T-helper 17 cell (primary cell): ENCODE measurements at regions not wholly inside any gene's neighbourhood (a gene's known extent, or its start where the extent isn't known, plus 50 kb on each side); places are given as distances from the start of the nearest gene placed in this dataset.
"Not testable (repeated sequence)": the region's sequence is repeated elsewhere in the genome, so short reads cannot be mapped to it uniquely, and the experiment has no call there.

ENCODE experiments used
- ATAC-seq: fragments of 150-1000 bp; cut with Tn5 transposase; 2 replicates; pipeline ENCODE4 v1.10.0; 2021; ENCODE audit warnings: mild to moderate bottlenecking, moderate library complexity
- DNase-seq, 3 donors: peaks; one replicate each; pipeline versions ENCODE4 v3.0.0 to v3.0.0-alpha.2; 2020 to 2021
- H3K9me3 ChIP-seq: one replicate; pipeline ENCODE4 v1.7.0; 2013; ENCODE audit warnings: low read length, mild to moderate bottlenecking; ENCODE audit not compliant: control insufficient read depth, poor library complexity, severe bottlenecking
- H3K27ac Mint-ChIP-seq: one replicate; pipeline ENCODE4 v1.8.0; 2022; ENCODE audit warnings: mild to moderate bottlenecking, moderate library complexity, mixed read lengths
- H3K27me3 Mint-ChIP-seq: one replicate; pipeline ENCODE4 v1.8.0; 2022; ENCODE audit warnings: mixed read lengths
- H3K36me3 Mint-ChIP-seq: one replicate; pipeline ENCODE4 v1.8.0; 2022; ENCODE audit warnings: low read depth, mixed read lengths
- H3K4me1 Mint-ChIP-seq: one replicate; pipeline ENCODE4 v1.8.0; 2022; ENCODE audit warnings: mild to moderate bottlenecking, mixed read lengths
- H3K4me3 Mint-ChIP-seq: one replicate; pipeline ENCODE4 v1.8.0; 2022; ENCODE audit warnings: mild to moderate bottlenecking, moderate library complexity, mixed read lengths

DNA sequence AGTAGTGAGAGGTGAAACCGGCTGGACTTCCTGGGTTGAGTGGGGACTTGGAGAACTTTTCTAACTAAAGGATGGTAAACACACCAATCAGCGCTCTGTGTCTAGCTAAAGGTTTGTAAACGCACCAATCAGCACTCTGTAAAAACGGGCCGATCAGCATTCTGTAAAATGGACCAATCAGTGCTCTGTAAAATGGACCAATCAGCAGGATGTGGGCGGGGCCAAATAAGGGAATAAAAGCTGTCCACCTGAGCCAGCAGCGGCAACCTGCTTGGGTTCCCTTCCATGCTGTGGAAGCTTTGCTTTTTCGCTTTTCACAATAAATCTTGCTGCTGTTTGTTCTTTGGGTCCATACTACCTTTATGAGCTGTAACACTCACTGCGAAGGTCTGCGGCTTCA is 621.2 kb downstream of the JRKL start:
- not testable (repeated sequence) for H3K27ac Mint-ChIP-seq, H3K9me3 ChIP-seq, H3K27me3 Mint-ChIP-seq, H3K4me3 Mint-ChIP-seq, ATAC-seq, H3K4me1 Mint-ChIP-seq, H3K36me3 Mint-ChIP-seq, DNase-seq

GRCh38 chr11:97015327-97015726 is 625.5 kb downstream of the JRKL start:
- DNase-seq (no peak), ATAC-seq (no peak)
- no peaks in the 10 kb centered on the region for H3K9me3 ChIP-seq
- no peaks in the 10 kb centered on the region for H3K4me1 Mint-ChIP-seq
- H3K27ac Mint-ChIP-seq = no peak overlapping the region
- H3K36me3 Mint-ChIP-seq = no peaks in the 10 kb centered on the region
- H3K27me3 Mint-ChIP-seq = no peaks in the 10 kb centered on the region
- no peak overlapping the region for H3K4me3 Mint-ChIP-seq

DNA sequence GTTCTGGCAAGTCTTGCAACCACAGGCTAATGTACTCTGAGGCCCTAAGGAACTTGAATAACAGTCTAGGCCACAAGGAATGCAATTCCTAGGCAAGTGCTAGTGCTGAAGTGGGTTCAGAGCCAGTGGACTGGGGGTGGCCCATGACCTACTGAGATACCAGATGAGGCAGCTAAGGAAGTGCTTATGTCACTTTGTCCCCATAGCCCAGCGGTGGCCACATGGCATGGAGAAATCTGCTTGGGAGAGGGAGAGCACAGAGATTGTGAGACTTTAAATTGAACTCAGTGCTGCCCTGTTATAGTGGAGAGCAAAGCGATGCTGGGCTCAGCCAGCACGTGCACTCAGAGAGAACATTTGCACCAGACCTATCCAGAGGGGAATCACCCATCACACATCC is 629.5 kb downstream of the JRKL start:
- no peak for ATAC-seq

DNA sequence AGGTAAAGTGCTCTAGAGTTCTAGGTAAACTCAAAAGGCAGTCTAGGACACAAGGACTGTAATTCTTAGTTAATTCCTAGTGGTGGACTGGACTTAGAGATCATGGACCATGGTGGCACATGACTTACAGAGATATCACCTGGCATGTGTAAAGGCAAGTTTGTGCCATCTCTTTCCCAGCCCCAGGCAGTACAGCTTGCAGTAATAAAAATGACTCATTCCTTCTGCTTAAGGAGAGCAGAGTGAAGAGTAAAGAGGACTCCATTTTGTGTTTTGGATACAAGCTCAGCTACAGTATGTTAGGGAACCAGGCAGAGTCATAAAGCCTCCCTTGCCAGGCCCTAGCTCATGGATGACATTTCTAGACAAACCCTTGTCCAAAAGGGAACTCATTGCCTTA is 629.9 kb downstream of the JRKL start:
- ATAC-seq (no peak), DNase-seq (no peak)
- H3K36me3 Mint-ChIP-seq = no peaks in the 10 kb centered on the region
- no peak overlapping the region for H3K4me3 Mint-ChIP-seq
- H3K27me3 Mint-ChIP-seq = no peaks in the 10 kb centered on the region
- H3K4me1 Mint-ChIP-seq = no peaks in the 10 kb centered on the region
- H3K27ac Mint-ChIP-seq = no peak overlapping the region
- no peaks in the 10 kb centered on the region for H3K9me3 ChIP-seq

More for the DNA sequence above, 629.5 kb downstream of the JRKL start:
- Mint-ChIP-seq H3K27me3 (no peaks in the 10 kb centered on the region), H3K27ac (no peak overlapping the region), H3K4me3 (no peak overlapping the region), H3K36me3 (no peaks in the 10 kb centered on the region), H3K4me1 (no peaks in the 10 kb centered on the region)
- no peaks in the 10 kb centered on the region for H3K9me3 ChIP-seq
- no peak for DNase-seq

- DNase-seq = no peak
- ATAC-seq = no peak
- no peaks in the 10 kb centered on the region for H3K4me1 Mint-ChIP-seq
- H3K9me3 ChIP-seq = no peaks in the 10 kb centered on the region
- H3K4me3 Mint-ChIP-seq = no peak overlapping the region
- H3K27ac Mint-ChIP-seq = no peak overlapping the region
- no peaks in the 10 kb centered on the region for H3K36me3 Mint-ChIP-seq
- H3K27me3 Mint-ChIP-seq = no peaks in the 10 kb centered on the region
Observed at GRCh38 chr11:97022955-97023354, 633.1 kb downstream of the JRKL start.

- H3K27me3 Mint-ChIP-seq = no peaks in the 10 kb centered on the region
- H3K4me1 Mint-ChIP-seq = no peaks in the 10 kb centered on the region
- no peak overlapping the region for H3K4me3 Mint-ChIP-seq
- H3K27ac Mint-ChIP-seq = no peak overlapping the region
- no peaks in the 10 kb centered on the region for H3K36me3 Mint-ChIP-seq
- ATAC-seq (no peak), DNase-seq (no peak)
- no peaks in the 10 kb centered on the region for H3K9me3 ChIP-seq
Observed at GRCh38 chr11:97028836-97029406, 639.1 kb downstream of the JRKL start.

GRCh38 chr11:97033178-97033577 is 643.4 kb downstream of the JRKL start:
- Mint-ChIP-seq H3K36me3 (no peaks in the 10 kb centered on the region), H3K4me3 (no peak overlapping the region), H3K27ac (no peak overlapping the region), H3K27me3 (no peaks in the 10 kb centered on the region), H3K4me1 (no peaks in the 10 kb centered on the region)
- no peaks in the 10 kb centered on the region for H3K9me3 ChIP-seq
- DNase-seq = no peak
- ATAC-seq = no peak

DNA sequence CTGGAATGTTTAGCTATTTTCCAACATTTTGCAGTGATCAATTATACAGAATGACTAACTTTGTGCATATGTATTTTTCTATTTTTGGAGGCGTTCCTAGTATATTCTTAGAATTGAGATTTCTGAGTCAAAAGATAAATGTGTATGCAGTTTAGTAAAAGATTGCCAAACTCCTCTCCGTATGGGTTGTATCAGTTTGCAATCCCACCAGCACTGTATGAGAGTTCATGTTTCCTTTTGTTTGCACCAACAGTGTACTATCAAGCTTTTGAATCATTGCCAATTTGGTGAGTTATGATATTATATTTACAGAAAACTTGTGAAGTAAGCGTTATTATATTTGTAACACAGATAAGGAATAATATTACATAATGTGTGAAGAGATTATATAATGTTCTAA is 658.7 kb downstream of the JRKL start:
- H3K4me3 Mint-ChIP-seq = no peak overlapping the region
- no peak for ATAC-seq
- no peaks in the 10 kb centered on the region for H3K27me3 Mint-ChIP-seq
- no peak for DNase-seq
- no peaks in the 10 kb centered on the region for H3K36me3 Mint-ChIP-seq
- H3K27ac Mint-ChIP-seq = no peak overlapping the region
- no peaks in the 10 kb centered on the region for H3K4me1 Mint-ChIP-seq
- no peaks in the 10 kb centered on the region for H3K9me3 ChIP-seq

GRCh38 chr11:97060184-97060583 is 670.4 kb downstream of the JRKL start:
- H3K9me3 ChIP-seq = peaks cover 4% of the 10 kb centered on the region
- Mint-ChIP-seq H3K27ac (no peak overlapping the region), H3K4me3 (no peak overlapping the region), H3K36me3 (no peaks in the 10 kb centered on the region), H3K4me1 (no peaks in the 10 kb centered on the region), H3K27me3 (no peaks in the 10 kb centered on the region)
- ATAC-seq (no peak), DNase-seq (no peak)

DNA sequence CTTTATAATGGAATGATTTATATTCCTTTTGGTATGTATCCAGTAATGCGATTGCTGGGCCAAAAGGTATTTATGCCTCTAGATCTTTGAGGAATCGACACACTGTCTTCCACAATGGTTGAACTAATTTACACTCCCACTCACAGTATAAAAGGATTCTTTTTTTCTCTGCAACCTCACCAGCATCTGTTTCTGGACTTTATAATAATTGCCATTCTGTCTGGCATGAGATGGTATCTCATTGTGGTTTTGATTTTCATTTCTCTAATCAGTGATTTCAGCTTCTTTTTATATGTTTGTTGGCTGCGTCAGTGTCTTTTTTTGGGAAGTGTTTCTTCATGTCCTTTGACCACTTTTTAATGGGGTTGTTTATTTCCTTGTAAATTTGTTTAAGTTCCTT is 679.3 kb downstream of the JRKL start:
- Mint-ChIP-seq H3K4me3 (no peak overlapping the region), H3K4me1 (no peaks in the 10 kb centered on the region), H3K27ac (no peak overlapping the region), H3K36me3 (no peaks in the 10 kb centered on the region), H3K27me3 (no peaks in the 10 kb centered on the region)
- DNase-seq (no peak), ATAC-seq (no peak)
- H3K9me3 ChIP-seq = peaks cover 2% of the 10 kb centered on the region

DNA sequence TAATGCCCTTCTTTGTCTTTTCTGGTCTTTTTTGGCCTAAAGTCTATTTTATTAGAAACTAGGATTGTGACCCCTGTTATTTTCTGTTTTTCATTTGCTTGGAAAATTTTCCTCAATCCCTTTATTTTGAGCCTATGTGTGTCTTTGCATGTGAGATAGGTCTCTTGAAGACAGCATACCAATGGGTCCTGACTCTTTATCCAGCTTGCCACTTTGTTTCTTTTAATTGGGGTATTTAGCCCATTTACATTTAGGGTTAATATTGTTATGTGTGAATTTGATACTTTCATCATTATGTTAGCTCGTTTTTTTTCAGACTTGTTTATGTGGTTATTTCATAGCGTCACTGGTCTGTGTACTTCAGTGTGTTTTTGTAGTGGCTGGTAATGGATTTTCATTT is 682.6 kb downstream of the JRKL start:
- H3K4me3 Mint-ChIP-seq = no peak overlapping the region
- no peak overlapping the region for H3K27ac Mint-ChIP-seq
- DNase-seq (no peak), ATAC-seq (no peak)
- no peaks in the 10 kb centered on the region for H3K9me3 ChIP-seq
- no peaks in the 10 kb centered on the region for H3K27me3 Mint-ChIP-seq
- no peaks in the 10 kb centered on the region for H3K4me1 Mint-ChIP-seq
- H3K36me3 Mint-ChIP-seq = no peaks in the 10 kb centered on the region

DNA sequence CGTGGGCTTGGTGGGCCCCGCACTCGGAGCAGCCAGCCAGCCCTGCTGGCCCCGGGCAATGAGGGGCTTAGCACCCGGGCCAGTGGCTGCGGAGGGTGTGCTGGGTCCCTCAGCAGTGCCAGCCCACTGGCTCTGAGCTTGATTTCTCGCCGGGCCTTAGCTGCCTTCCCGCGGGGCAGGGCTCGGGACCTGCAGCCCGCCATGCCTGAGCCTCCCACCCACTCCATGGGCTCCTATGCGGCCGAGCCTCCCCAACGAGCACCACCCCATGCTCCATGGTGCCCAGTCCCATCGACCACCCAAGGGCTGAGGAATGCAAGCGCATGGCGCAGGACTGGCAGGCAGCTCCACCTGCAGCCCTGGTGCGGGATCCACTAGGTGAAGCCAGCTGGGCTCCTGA is 686.9 kb downstream of the JRKL start:
- H3K4me3 Mint-ChIP-seq, H3K36me3 Mint-ChIP-seq, H3K27me3 Mint-ChIP-seq, H3K9me3 ChIP-seq, H3K27ac Mint-ChIP-seq, ATAC-seq, DNase-seq, H3K4me1 Mint-ChIP-seq: not testable (repeated sequence)

- Mint-ChIP-seq H3K4me3 (no peak overlapping the region), H3K4me1 (no peaks in the 10 kb centered on the region), H3K36me3 (no peaks in the 10 kb centered on the region), H3K27me3 (no peaks in the 10 kb centered on the region), H3K27ac (no peak overlapping the region)
- no peaks in the 10 kb centered on the region for H3K9me3 ChIP-seq
- ATAC-seq (no peak), DNase-seq (no peak)
Observed at GRCh38 chr11:97078443-97078842, 688.6 kb downstream of the JRKL start.

DNA sequence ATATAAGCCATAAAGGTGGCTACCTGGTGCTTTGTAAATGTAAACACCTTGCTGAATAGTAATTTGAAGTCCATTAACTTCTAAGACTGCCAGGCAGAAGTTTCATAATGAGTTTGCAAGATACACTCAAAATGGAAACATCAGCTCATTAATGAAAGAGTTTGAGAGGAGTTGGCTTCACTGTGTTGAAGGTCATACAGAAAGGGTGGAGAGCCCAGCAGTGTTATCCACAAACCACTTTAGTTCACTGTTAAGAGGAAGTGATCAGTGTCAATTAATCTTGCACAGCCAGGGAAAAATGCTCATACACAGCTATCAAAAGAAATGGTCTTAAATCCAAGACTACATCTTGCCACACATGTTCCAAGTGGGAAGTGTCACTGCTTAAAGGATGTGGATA is 689.4 kb downstream of the JRKL start:
- no peaks in the 10 kb centered on the region for H3K9me3 ChIP-seq
- no peak for DNase-seq
- Mint-ChIP-seq H3K27me3 (no peaks in the 10 kb centered on the region), H3K27ac (no peak overlapping the region), H3K36me3 (no peaks in the 10 kb centered on the region), H3K4me3 (no peak overlapping the region), H3K4me1 (no peaks in the 10 kb centered on the region)
- no peak for ATAC-seq
